HEK293 (cell line): ENCODE measurements at regions not wholly inside any gene's neighbourhood (a gene's known extent, or its start where the extent isn't known, plus 50 kb on each side); places are given as distances from the start of the nearest gene placed in this dataset.

Experiments used
- CTCF ChIA-PET: fragments of 350-600 bp; formaldehyde crosslinking; extraction: SDS; loops from one replicate; lab custom pipeline; 2021; ENCODE audit warnings: antibody characterized with exemption; lab: Yijun Ruan, JAX
- POLR2A ChIA-PET: fragments of 300-600 bp; formaldehyde crosslinking; extraction: SDS; loops from one replicate; lab custom pipeline; 2020; ENCODE audit warnings: antibody characterized with exemption, inconsistent platforms; lab: Yijun Ruan, JAX
- H3K27ac ChIP-seq: fragments of 200-500 bp; sonication (Bioruptor generic); 2 replicates; pipeline ENCODE4 v1.5.1; 2014; ENCODE audit warnings: low read depth, low read length, control low read depth, inconsistent platforms; ENCODE audit errors: extremely low read depth
- H3K36me3 ChIP-seq, 2 experiments: fragments of 200-500 bp in 1 of 2; sonication (Bioruptor generic) in 1 of 2; 1 replicate in 1 of 2; 2 replicates in 1 of 2; pipeline ENCODE4 v1.5.1; 2014 to 2017; ENCODE audit warnings: inconsistent platforms in 2 of 2, low read length in 2 of 2; ENCODE audit not compliant: control insufficient read depth in 2 of 2, insufficient read depth in 1 of 2
- H3K4me1 ChIP-seq: fragments of 200-500 bp; sonication (Bioruptor generic); 2 replicates; pipeline ENCODE4 v1.5.1; 2014; ENCODE audit warnings: mild to moderate bottlenecking, low read length, inconsistent platforms; ENCODE audit not compliant: control insufficient read depth, insufficient read depth
- H3K4me3 ChIP-seq: 2 replicates; pipeline ENCODE4 v1.5.1; 2011; ENCODE audit warnings: low read depth, mild to moderate bottlenecking, control low read depth, low read length, moderate library complexity
- H3K9me3 ChIP-seq: fragments of 200-500 bp; sonication (Bioruptor generic); 2 replicates; pipeline ENCODE4 v1.5.1; 2014; ENCODE audit warnings: low read depth, low read length, inconsistent platforms; ENCODE audit not compliant: control insufficient read depth, insufficient read depth
- EGR2 ChIP-seq: fragments of 450-650 bp; formaldehyde crosslinking; IDR thresholded peaks from 2 replicates; pipeline ENCODE4 v1.5.1; 2016; ENCODE audit warnings: low read depth, missing biosample characterization, missing genetic modification characterization
- KLF1 ChIP-seq: fragments of 450-650 bp; formaldehyde crosslinking; IDR thresholded peaks from 2 replicates; pipeline ENCODE4 v1.5.1; 2016; ENCODE audit warnings: missing biosample characterization, missing genetic modification characterization
- ZBTB1 ChIP-seq: fragments of 450-650 bp; formaldehyde crosslinking; IDR thresholded peaks from 2 replicates; pipeline ENCODE4 v1.5.1; 2016; ENCODE audit warnings: missing biosample characterization, missing genetic modification characterization
- ZBTB21 ChIP-seq: fragments of 450-650 bp; formaldehyde crosslinking; IDR thresholded peaks from 2 replicates; pipeline ENCODE4 v1.5.1; 2017; ENCODE audit warnings: missing biosample characterization, missing genetic modification characterization
- ZFHX2 ChIP-seq: fragments of 450-650 bp; formaldehyde crosslinking; conservative IDR thresholded peaks from 2 replicates; pipeline ENCODE4 v1.5.1; 2016; ENCODE audit warnings: missing biosample characterization, missing genetic modification characterization
- ZIC2 ChIP-seq: fragments of 450-650 bp; formaldehyde crosslinking; IDR thresholded peaks from 2 replicates; pipeline ENCODE4 v1.5.1; 2016; ENCODE audit warnings: missing biosample characterization, missing genetic modification characterization
- ZNF157 ChIP-seq: fragments of 450-650 bp; formaldehyde crosslinking; IDR thresholded peaks from 2 replicates; pipeline ENCODE4 v1.5.1; 2016; ENCODE audit warnings: missing biosample characterization, missing genetic modification characterization
- ZNF561 ChIP-seq: fragments of 450-650 bp; IDR thresholded peaks from 2 replicates; pipeline ENCODE4 v1.5.1; 2018; ENCODE audit warnings: missing biosample characterization, missing genetic modification characterization, borderline replicate concordance
- ZNF629 ChIP-seq: fragments of 450-650 bp; formaldehyde crosslinking; IDR thresholded peaks from 2 replicates; pipeline ENCODE4 v1.5.1; 2017; ENCODE audit warnings: missing biosample characterization, missing genetic modification characterization
- ZNF785 ChIP-seq: fragments of 450-650 bp; formaldehyde crosslinking; IDR thresholded peaks from 2 replicates; pipeline ENCODE4 v1.5.1; 2016; ENCODE audit warnings: missing biosample characterization, missing genetic modification characterization
- TF ChIP-seq, protein P1 (sequence below): fragments of 450-650 bp; formaldehyde crosslinking; IDR thresholded peaks from 2 replicates; pipeline ENCODE4 v1.5.1; 2016; ENCODE audit warnings: missing biosample characterization, missing genetic modification characterization, low read depth
- TF ChIP-seq, protein P2 (sequence below): fragments of 450-650 bp; formaldehyde crosslinking; IDR thresholded peaks from 2 replicates; pipeline ENCODE4 v1.5.1; 2016; ENCODE audit warnings: missing biosample characterization, missing genetic modification characterization
- TF ChIP-seq, protein P3 (sequence below): fragments of 450-650 bp; formaldehyde crosslinking; IDR thresholded peaks from 2 replicates; pipeline ENCODE4 v1.5.1; 2016; ENCODE audit warnings: missing biosample characterization, missing genetic modification characterization
- TF ChIP-seq, protein P4 (sequence below): fragments of 450-650 bp; formaldehyde crosslinking; IDR thresholded peaks from 2 replicates; pipeline ENCODE4 v1.5.1; 2016; ENCODE audit warnings: missing biosample characterization, missing genetic modification characterization
- TF ChIP-seq, protein P5 (sequence below): fragments of 450-650 bp; formaldehyde crosslinking; IDR thresholded peaks from 2 replicates; pipeline ENCODE4 v1.5.1; 2017; ENCODE audit warnings: missing biosample characterization, missing genetic modification characterization

DNA sequence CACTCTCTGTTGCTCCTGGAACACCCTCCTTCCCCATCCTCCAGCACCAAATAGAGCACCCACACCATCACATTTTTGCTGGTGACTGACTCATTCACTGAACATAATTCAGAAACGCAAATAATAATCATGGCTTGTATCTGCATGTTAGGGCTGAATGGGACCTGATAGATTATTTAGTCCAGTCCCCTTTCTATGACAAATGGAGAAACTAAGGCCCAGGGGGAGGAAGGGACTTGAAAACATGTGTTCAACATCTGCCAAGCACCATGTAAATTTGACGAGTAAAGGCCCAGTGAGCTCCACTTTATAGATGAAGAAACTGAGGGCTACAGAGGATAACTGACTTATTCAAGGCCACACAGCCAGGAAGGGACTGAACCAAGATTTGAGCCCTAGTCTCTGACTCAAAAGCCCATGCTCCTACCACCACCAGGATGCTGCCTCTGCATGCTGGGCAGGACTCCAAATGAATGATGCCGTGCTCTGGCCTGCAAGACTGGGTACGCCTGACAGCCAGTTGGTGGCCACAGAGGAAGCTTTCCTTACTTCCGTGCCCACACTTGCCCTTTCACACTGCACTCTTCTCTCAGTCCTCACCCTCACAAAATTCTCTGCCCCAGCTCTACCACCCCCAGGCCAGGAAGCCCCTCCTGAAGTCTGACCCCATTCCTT lies 133.3 kb upstream of the PJA1 start (continued):
- TF ChIP-seq ZNF561 (no peak), ZBTB21 (tag by site-specific recombination) (no peak), ZNF785 (no peak), ZNF629 (tag by site-specific recombination) (no peak)
- TF ChIP-seq, protein P1, sequence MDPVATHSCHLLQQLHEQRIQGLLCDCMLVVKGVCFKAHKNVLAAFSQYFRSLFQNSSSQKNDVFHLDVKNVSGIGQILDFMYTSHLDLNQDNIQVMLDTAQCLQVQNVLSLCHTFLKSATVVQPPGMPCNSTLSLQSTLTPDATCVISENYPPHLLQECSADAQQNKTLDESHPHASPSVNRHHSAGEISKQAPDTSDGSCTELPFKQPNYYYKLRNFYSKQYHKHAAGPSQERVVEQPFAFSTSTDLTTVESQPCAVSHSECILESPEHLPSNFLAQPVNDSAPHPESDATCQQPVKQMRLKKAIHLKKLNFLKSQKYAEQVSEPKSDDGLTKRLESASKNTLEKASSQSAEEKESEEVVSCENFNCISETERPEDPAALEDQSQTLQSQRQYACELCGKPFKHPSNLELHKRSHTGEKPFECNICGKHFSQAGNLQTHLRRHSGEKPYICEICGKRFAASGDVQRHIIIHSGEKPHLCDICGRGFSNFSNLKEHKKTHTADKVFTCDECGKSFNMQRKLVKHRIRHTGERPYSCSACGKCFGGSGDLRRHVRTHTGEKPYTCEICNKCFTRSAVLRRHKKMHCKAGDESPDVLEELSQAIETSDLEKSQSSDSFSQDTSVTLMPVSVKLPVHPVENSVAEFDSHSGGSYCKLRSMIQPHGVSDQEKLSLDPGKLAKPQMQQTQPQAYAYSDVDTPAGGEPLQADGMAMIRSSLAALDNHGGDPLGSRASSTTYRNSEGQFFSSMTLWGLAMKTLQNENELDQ (tag by site-specific recombination) = no peak

DNA sequence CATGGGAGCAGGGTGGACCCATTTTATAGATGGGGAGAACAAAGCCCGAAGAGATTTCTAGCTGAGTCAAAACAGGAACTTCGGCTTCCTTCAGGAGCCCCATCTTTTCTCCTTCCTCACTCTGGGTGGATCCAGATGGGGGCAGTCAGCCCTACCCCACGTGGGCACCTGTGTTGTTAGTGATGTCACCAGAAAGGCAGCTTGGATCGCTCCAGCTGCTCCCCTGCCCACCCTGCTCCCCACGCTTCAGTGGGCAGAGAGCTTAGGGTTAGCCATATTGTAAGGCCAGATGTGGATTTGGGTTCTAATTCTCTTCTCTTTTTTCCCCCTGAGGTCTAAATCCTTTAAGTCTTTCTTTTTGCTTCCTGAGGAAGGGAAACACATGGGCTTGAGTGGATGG lies 132.3 kb upstream of the PJA1 start:
- no peaks in the 10 kb centered on the region for H3K36me3 ChIP-seq
- no peak overlapping the region for H3K27ac ChIP-seq
- POLR2A ChIA-PET = no interaction called here
- H3K9me3 ChIP-seq = no peaks in the 10 kb centered on the region
- no peak overlapping the region for H3K4me3 ChIP-seq
- H3K4me1 ChIP-seq = no peaks in the 10 kb centered on the region
- TF ChIP-seq, protein P2, sequence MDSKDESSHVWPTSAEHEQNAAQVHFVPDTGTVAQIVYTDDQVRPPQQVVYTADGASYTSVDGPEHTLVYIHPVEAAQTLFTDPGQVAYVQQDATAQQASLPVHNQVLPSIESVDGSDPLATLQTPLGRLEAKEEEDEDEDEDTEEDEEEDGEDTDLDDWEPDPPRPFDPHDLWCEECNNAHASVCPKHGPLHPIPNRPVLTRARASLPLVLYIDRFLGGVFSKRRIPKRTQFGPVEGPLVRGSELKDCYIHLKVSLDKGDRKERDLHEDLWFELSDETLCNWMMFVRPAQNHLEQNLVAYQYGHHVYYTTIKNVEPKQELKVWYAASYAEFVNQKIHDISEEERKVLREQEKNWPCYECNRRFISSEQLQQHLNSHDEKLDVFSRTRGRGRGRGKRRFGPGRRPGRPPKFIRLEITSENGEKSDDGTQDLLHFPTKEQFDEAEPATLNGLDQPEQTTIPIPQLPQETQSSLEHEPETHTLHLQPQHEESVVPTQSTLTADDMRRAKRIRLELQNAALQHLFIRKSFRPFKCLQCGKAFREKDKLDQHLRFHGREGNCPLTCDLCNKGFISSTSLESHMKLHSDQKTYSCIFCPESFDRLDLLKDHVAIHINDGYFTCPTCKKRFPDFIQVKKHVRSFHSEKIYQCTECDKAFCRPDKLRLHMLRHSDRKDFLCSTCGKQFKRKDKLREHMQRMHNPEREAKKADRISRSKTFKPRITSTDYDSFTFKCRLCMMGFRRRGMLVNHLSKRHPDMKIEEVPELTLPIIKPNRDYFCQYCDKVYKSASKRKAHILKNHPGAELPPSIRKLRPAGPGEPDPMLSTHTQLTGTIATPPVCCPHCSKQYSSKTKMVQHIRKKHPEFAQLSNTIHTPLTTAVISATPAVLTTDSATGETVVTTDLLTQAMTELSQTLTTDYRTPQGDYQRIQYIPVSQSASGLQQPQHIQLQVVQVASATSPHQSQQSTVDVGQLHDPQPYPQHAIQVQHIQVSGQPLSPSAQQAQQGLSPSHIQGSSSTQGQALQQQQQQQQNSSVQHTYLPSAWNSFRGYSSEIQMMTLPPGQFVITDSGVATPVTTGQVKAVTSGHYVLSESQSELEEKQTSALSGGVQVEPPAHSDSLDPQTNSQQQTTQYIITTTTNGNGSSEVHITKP (tag by site-specific recombination) = 0 out of 2 replicates have a peak, but pooled peaks have one; percentile 21
- TF ChIP-seq ZFHX2 (tag by site-specific recombination) = peak; percentile 54
- peak; percentile 64 for TF ChIP-seq EGR2 (tag by site-specific recombination)
- TF ChIP-seq, protein P3, sequence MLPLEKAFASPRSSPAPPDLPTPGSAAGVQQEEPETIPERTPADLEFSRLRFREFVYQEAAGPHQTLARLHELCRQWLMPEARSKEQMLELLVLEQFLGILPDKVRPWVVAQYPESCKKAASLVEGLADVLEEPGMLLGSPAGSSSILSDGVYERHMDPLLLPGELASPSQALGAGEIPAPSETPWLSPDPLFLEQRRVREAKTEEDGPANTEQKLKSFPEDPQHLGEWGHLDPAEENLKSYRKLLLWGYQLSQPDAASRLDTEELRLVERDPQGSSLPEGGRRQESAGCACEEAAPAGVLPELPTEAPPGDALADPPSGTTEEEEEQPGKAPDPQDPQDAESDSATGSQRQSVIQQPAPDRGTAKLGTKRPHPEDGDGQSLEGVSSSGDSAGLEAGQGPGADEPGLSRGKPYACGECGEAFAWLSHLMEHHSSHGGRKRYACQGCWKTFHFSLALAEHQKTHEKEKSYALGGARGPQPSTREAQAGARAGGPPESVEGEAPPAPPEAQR (tag by site-specific recombination) = no peak
- CTCF ChIA-PET = interaction anchor here (1.2 kb wide), 1 partner anchor 75 kb away, joined by 5 read pairs; no protein-coding TSS in a partner anchor

DNA sequence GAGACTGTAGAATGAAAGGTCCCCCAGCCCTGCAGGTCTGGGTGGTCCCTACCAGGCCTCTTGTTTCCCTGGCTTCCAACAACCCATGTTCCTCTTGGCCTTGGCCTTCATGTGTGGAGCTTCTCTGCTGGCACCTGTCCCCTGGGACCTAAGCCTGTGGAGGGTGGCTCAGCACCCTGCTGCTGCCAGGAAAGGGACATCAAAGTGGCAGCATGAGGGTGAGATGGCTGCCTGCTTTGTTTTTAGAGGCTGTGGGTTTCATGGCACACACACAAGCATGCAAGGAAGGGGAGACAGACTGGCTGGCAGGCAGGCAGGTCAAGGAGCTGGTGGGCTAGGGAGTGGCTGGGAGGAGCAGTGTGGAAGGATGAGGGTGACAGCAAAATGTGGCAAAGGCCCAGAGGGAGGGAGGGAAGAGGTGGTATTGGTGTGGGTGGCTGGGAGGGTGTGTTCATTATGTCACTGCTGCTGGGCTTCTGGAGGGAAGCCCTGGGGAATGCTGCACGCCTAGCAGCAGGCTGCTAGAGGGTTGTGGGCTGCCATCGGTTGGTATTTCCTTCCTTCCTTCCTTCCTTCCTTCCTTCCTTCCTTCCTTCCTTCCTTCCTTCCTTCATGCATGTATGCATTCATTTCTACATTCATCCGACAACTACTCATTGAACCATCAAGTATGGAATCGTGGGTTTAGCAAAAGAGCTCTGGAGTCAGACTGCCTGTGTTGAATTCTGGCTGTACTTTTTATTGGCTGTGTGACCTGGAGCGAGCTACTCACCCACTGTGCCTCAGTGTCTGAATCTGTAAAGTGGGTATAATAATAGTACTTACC lies 128.7 kb upstream of the PJA1 start:
- Histone ChIP-seq H3K36me3 (no peaks in the 10 kb centered on the region), H3K27ac (no peak overlapping the region), H3K4me1 (no peaks in the 10 kb centered on the region), H3K9me3 (no peaks in the 10 kb centered on the region), H3K4me3 (no peak overlapping the region)
- CTCF ChIA-PET = interaction anchor here (0.5 to 2.0 kb wide), 4 partner anchors 94 to 177 kb away, joined by 3 to 5 read pairs (median 3); no protein-coding TSS in a partner anchor
- POLR2A ChIA-PET = no interaction called here
- TF ChIP-seq ZNF157 (tag by site-specific recombination) = no peak
- TF ChIP-seq, protein P4, sequence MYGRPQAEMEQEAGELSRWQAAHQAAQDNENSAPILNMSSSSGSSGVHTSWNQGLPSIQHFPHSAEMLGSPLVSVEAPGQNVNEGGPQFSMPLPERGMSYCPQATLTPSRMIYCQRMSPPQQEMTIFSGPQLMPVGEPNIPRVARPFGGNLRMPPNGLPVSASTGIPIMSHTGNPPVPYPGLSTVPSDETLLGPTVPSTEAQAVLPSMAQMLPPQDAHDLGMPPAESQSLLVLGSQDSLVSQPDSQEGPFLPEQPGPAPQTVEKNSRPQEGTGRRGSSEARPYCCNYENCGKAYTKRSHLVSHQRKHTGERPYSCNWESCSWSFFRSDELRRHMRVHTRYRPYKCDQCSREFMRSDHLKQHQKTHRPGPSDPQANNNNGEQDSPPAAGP (tag by site-specific recombination) = peak; percentile 90
- no peak for TF ChIP-seq ZBTB1 (tag by site-specific recombination)
- TF ChIP-seq EGR2 (tag by site-specific recombination) = peak; percentile 97
- TF ChIP-seq KLF1 (tag by site-specific recombination) = 0 out of 2 replicates have a peak, but pooled peaks have one; percentile 23
- peak; percentile 94 for TF ChIP-seq ZFHX2 (tag by site-specific recombination)
- TF ChIP-seq, protein P5, sequence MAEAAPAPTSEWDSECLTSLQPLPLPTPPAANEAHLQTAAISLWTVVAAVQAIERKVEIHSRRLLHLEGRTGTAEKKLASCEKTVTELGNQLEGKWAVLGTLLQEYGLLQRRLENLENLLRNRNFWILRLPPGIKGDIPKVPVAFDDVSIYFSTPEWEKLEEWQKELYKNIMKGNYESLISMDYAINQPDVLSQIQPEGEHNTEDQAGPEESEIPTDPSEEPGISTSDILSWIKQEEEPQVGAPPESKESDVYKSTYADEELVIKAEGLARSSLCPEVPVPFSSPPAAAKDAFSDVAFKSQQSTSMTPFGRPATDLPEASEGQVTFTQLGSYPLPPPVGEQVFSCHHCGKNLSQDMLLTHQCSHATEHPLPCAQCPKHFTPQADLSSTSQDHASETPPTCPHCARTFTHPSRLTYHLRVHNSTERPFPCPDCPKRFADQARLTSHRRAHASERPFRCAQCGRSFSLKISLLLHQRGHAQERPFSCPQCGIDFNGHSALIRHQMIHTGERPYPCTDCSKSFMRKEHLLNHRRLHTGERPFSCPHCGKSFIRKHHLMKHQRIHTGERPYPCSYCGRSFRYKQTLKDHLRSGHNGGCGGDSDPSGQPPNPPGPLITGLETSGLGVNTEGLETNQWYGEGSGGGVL = peak; percentile 41; the same call in 1 of the 2 replicates
- peak; percentile 89 for TF ChIP-seq ZIC2 (tag by site-specific recombination)
